ENCODE measurements at regions not wholly inside any gene's neighbourhood (a gene's known extent, or its start where the extent isn't known, plus 50 kb on each side); places are given as distances from the start of the nearest gene placed in this dataset.
"Not testable (repeated sequence)": the region's sequence is repeated elsewhere in the genome, so short reads cannot be mapped to it uniquely, and the experiment has no call there.

- DNase-seq (ENCODE audit: low read depth, low spot score), result no peak
Measured at GRCh38 chr12:20039562-20039961, 328.8 kb upstream of the PDE3A start.

GRCh38 chr12:20040184-20040583 is 328.2 kb upstream of the PDE3A start:
- no peak for DNase-seq (ENCODE audit: low read depth, low spot score)

- DNase-seq (ENCODE audit: low read depth, low spot score), result no peak
Measured at GRCh38 chr12:20040831-20041230, 327.5 kb upstream of the PDE3A start.

DNA sequence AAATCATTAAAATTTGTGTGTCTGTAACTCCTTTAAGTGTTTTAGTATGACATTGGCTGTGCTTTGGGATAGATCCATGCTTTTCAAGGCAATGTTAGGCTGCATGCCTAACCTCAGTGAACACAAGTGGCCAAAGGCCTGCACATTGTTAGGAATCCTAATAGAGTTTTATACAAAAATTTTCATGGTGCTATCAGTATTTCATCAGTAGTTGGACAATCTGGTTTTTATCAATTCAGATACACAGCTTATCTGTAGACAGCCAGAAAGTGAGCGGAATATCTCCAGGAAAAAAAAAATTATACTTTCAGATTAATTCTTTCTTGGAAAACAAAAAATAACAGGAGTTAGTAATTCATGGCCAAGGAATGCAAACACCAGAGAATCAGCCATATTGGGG is 324.0 kb upstream of the PDE3A start:
- DNase-seq (ENCODE audit: low read depth, low spot score), result no peak

DNA sequence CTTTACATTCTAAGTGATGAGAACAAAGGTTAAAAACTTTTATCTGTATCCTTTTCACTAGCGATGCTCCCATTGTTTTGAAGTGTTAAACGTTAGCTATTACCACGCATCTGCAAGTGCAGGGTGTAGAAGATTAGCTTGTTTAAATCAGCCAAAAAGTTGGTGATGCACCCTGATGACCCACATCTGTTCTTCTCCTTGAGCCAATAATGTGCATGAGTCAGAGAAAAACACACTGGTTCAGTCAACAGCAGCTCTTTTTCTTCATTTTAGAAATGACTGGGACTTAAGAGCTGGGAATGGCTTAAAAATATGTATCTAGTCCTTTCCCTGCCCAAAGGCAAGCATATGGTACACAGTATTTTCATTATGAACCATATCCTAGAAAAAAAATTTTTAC is 323.5 kb upstream of the PDE3A start:
- no peak for DNase-seq (ENCODE audit: low read depth, low spot score)

GRCh38 chr12:20047901-20048300 is 320.4 kb upstream of the PDE3A start:
- no peak for DNase-seq (ENCODE audit: low read depth, low spot score)

- DNase-seq (ENCODE audit: low read depth, low spot score), result no peak
Measured at GRCh38 chr12:20050221-20050620, 318.1 kb upstream of the PDE3A start.

GRCh38 chr12:20053782-20054181 is 314.6 kb upstream of the PDE3A start:
- no peak for DNase-seq (ENCODE audit: low read depth, low spot score)

DNA sequence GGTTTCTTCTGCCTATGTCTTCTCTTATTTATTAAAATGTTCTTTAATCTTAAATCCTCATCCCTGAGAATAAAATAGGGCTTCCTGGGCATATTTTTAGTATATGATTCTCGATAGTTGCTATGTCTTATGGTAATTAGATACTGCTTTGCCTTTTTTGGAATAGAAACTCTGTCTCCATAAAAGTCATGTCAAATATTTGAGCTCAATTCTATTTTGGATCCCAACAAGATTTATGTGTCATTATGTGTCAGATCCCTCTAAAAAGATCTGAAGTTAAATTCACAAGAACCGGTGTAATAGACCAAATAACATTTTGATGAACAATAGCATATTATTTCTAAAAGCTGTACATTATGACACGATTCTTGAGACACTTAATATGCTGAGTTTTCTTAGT is 312.5 kb upstream of the PDE3A start:
- DNase-seq (ENCODE audit: low read depth, low spot score), result no peak

DNA sequence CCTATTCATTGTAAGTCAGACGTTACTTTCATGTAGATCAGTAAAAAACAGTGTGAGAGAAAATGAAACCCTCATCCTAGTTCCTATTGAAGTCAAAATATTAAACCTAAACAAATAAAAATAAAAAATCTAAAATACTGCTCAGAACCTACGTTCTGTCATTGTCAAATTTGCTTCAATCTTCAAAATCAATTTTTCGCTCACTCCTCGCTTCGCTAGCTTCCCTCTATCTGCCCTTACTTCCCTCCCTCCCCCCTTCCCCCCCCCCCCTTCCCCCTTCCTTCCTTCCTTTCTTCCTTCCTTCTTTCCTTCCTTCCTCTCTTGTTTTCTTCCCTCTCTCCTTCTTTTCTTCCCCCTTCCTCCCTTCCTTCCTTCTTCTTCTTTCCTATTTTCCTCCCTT is 310.9 kb upstream of the PDE3A start:
- no peak for DNase-seq (ENCODE audit: low read depth, low spot score)

DNA sequence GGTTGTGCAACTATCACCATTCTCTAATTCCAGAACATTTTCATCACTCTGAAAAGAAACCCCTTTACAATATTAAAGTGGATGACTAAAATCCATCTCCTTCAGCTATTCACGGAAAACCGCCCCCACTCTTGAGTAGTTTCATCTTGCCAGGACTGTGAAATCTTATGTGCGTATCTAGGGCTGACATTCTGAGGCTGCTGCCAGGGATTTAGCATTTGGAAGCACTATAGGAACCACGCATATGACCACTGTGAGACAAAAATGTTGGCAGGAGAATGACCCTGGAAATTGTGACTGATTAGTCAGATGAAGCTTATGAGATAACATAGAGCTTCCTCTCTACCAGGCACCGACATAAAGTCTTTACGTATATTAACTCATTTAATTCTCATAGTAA is 305.2 kb upstream of the PDE3A start:
- DNase-seq (ENCODE audit: low read depth, low spot score), result no peak

GRCh38 chr12:20077618-20078017 is 290.7 kb upstream of the PDE3A start:
- DNase-seq (ENCODE audit: low read depth, low spot score), result no peak

DNA sequence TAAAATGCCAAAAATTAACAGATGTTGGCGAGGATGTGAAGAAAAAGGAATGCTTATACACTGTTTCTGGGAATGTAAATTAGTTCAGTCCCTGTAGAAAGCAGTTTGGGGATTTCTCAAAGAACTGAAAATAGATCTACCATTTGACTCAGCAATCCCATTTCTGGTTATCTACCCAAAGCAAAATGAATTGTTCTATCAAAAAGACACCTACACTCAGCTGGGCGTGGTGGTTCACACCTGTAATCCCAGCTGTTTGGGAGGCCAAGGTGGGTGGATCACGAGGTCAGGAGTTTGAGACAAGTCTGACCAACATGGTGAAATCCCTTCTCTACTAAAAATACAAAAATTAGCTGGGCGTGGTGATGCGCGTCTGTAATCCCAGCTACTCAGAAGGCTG is 279.3 kb upstream of the PDE3A start:
- no peak for DNase-seq (ENCODE audit: low read depth, low spot score)

DNA sequence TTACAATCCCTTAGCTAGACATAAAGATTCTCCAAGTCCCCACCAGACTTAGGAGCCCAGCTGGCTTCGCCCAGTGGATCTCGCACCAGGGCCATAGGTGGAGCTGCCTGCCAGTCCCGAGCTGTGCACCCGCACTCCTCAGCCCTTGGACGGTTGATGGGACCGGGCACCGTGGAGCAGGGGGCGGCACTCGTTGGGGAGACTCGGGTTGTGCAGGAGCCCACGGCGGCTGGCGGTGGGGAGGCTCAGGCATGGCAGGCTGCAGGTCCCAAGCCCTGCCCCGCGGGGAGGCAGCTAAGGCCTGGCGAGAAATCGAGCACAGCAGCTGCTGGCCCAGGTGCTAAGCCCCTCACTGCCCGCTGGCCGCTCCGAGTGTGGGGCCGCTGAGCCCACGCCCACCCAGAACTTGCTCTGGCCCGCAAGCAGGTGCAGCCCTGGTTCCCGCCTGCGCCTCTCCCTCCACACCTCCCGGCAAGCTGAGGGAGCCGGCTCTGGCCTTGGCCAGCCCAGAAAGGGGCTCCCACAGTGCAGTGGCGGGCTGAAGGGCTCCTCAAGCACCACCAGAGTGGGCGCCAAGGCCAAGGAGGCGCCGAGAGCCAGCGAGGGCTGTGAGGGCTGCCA is 275.0 kb upstream of the PDE3A start:
- not testable (repeated sequence) for DNase-seq (ENCODE audit: low read depth, low spot score)

DNA sequence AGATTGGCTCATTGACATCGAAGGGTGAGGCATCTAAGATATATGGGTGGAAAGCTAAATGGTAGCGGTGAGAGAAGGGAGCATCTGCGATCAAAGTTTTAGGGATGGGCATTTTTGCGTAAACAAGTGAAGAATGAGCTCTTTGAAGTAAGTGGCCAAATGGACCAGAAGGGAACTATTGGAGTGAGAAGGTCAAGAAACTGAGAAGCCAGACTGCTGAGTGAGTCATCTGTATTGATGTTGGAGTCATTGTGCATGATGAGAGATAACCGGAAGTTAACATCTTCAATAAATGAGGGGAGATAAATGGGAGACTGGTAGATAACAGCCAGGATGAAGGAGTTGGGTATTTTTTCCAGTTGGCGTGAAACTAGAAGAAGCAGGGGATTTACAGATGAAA is 271.9 kb upstream of the PDE3A start:
- DNase-seq (ENCODE audit: low read depth, low spot score), result no peak

DNA sequence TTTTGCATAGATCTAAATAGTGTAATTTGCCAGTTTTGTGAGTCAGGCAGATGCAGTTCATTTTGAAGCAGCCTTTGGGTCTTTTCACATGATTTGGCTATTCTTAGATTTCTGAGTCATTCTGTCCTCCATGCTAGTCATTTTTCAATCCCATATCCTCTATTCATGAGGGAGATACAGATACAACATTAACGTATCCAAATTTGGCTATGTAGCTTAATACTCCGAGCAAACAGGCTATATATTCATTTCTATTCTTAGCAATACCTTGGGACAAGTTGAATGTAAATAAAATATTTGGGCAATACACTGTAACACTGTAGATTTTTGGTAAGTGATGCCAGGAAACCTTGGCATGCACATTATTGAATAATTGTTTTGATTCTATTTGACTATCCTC is 270.7 kb upstream of the PDE3A start:
- DNase-seq (ENCODE audit: low read depth, low spot score), result no peak

- no peak for DNase-seq (ENCODE audit: low read depth, low spot score)
Measured at GRCh38 chr12:20099395-20100183, 268.7 kb upstream of the PDE3A start.

DNA sequence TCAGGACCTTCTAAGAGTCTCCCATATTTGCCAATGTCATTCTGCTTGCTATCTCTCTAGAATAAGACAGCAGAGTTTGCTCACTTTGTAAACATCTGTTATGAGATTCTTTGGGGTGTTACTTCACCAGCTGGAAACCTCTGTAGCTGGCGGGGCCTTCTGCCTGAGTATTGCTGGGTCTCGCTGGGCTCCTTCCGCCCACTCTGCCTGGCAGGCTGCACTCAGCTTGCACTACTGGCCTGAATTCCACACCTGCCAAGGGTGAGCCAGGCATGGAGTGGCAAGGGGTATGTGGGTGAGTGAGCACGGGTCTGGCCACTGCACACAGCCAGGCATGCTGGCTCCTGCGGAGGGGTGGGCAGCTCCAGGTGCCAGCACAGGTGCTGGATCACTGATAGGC is 267.3 kb upstream of the PDE3A start:
- DNase-seq (ENCODE audit: low read depth, low spot score), result no peak

DNA sequence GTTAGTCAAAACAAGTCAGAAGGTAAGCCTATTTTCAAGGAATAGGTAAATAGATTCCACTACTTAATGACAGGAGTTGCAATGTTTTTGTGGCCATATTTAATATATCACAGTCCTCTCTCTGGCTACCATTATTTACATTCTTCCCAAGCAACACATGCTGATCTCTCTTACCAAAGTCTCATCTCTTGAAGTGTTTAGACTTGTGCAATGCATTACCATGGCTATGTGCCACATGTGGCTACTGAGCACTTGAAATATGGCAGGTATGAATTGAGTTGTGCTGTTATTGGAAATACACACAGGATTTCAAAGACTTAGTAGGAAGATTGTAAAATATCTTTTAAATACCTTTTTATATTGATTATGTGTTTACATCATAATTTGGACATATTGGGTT is 262.4 kb upstream of the PDE3A start:
- no peak for DNase-seq (ENCODE audit: low read depth, low spot score)

DNA sequence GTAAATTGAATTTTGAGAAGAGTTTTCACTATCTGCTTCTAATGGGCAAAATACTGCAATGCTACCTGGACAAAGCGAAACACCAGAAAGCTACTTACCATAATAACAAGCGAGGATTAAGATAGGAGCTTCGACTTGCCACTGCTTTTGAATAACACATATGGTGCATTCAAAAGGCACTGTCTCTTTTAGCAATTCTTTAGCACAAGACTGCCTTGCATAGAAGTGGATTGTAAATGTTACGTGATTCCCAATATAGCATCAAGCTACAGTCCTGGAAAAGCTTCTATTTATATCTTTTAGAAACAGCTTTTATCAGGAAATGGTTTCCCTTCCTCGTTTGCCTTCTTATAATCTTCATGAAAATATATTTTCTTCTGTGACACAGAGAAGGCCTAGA is 258.7 kb upstream of the PDE3A start:
- no peak for DNase-seq (ENCODE audit: low read depth, low spot score)

GRCh38 chr12:20115371-20115770 is 253.0 kb upstream of the PDE3A start:
- DNase-seq (ENCODE audit: low read depth, low spot score), result not testable (repeated sequence)

- no peak for DNase-seq (ENCODE audit: low read depth, low spot score)
Measured at GRCh38 chr12:20119596-20120402, 248.5 kb upstream of the PDE3A start.

- no peak for DNase-seq (ENCODE audit: low read depth, low spot score)
Measured at GRCh38 chr12:20120403-20120725, 248.0 kb upstream of the PDE3A start.

Data from smooth muscle cell of the brain vasculature (primary cell).